Stomach (tissue), 8 donors: ENCODE measurements at regions not wholly inside any gene's neighbourhood (a gene's known extent, or its start where the extent isn't known, plus 50 kb on each side); places are given as distances from the start of the nearest gene placed in this dataset.

ENCODE experiments used
- DNase-seq, 2 donors: peaks; one replicate each; pipeline versions ENCODE4 v3.0.0 to v3.0.0-alpha.2; 2013 to 2019
- H3K27ac ChIP-seq, 5 donors: fragments of 200-600 bp in 4 of 5; sonication (generic) in 4 of 5; one replicate each; pipeline ENCODE4 v1.5.1; 2013 to 2019; ENCODE audit warnings: mild to moderate bottlenecking in 1 of 5, moderate library complexity in 1 of 5
- H3K27me3 ChIP-seq, 3 donors: fragments of 200-600 bp; sonication (generic); one replicate each; pipeline ENCODE4 v1.5.1; 2017 to 2019; ENCODE audit warnings: mixed run types in 1 of 3
- H3K36me3 ChIP-seq, 4 donors: fragments of 200-600 bp; sonication (generic); 1 replicate in 3 of 4; 2 replicates in 1 of 4; pipeline ENCODE4 v1.5.1; 2016 to 2019
- H3K4me1 ChIP-seq, 4 donors: fragments of 200-600 bp; sonication (generic); one replicate each; pipeline ENCODE4 v1.5.1; 2016 to 2019
- H3K4me3 ChIP-seq, 4 donors: fragments of 200-600 bp; sonication (generic) in 3 of 4; one replicate each; pipeline ENCODE4 v1.5.1; 2016 to 2019; ENCODE audit warnings: mild to moderate bottlenecking in 1 of 4
- H3K9me3 ChIP-seq, 4 donors: fragments of 200-600 bp; sonication (generic); one replicate each; pipeline ENCODE4 v1.5.1; 2016 to 2019
- EP300 ChIP-seq: sonication (generic); formaldehyde crosslinking; IDR thresholded peaks from one replicate; pipeline ENCODE4 v1.6.1; 2017; ENCODE audit warnings: antibody characterized with exemption
- POLR2A ChIP-seq, 4 donors: fragments of 450-650 bp; IDR thresholded peaks; one replicate each; pipeline ENCODE4 v1.6.1; 2016; ENCODE audit warnings: antibody characterized with exemption in 4 of 4, control low read depth in 2 of 4, mild to moderate bottlenecking in 1 of 4, moderate library complexity in 1 of 4
- POLR2AphosphoS5 ChIP-seq, 3 donors: sonication (generic); formaldehyde crosslinking; IDR thresholded peaks; one replicate each; pipeline ENCODE4 v1.6.1; 2016; ENCODE audit warnings: antibody characterized with exemption in 3 of 3
- WGBS, 5 donors: extraction: QIAGEN DNeasy Blood & Tissue Kit in 3 of 5; methylation state at CpG; one replicate each; pipeline versions ENCODE4 v1.1.5 to v1.1.7; 2013 to 2018; 5-methylcytosine and 5-hydroxymethylcytosine counted together
- intact Hi-C: fragments of 100-400 bp; cut with DNase I; formaldehyde crosslinking; loops from one replicate; pipeline ENCODE4 v1.15.1; 2023; ENCODE audit warnings: low total_unique reads
- TF ChIP-seq, protein P1 (sequence below), 7 experiments: fragments of 450-650 bp in 4 of 7; fragments of 200-600 bp in 3 of 7; sonication (generic) in 3 of 7; IDR thresholded peaks; one replicate each; pipeline ENCODE4 v1.5.1; 2016 to 2019; ENCODE audit warnings: antibody characterized with exemption in 7 of 7, control low read depth in 2 of 7, mild to moderate bottlenecking in 1 of 7
- donor health status: healthy with polysubstance abuse.
- donor health status: Bipolar disorder and iron deficiency.
- donor health status: healthy.

DNA sequence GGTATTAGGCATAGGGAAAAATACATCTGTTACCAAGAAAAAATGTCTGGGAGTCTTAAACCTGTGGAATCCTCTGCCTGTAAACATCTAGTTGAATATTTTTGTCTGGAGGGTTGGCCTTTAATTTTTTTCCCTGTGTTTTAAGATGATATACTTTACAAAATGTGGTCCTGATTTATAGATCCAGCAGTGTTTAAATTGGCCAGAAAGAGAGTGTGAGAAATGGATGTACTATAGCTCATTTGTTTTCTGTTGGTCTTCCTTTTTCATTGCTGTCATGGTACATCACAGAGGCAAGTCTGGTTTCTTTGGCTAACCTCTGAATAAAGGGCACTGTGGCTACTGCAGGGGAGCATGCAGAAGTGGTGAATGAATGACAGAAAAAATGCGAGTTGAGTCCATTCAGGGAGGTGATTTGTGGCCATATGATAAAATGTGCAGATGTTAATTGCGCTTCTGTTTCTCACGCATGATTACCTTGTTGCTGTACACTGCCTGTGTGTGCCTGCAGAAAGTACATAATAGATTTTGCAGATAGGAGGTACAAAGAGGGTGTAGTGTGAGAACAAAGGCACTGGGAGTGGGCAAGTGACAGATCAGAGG lies 150.0 kb downstream of the NFKBIZ start:
- H3K4me3 ChIP-seq = no peak overlapping the region
- no peak for DNase-seq
- intact Hi-C loops = no loop called here
- TF ChIP-seq EP300 = no peak
- 50 to 66% (median 63%) methylated on average over 3 of the region's 3 CpGs for WGBS, 5 donors
- no peaks in the 10 kb centered on the region for H3K27me3 ChIP-seq
- no peaks in the 10 kb centered on the region for H3K36me3 ChIP-seq
- H3K4me1 ChIP-seq = no peaks in the 10 kb centered on the region
- no peaks in the 10 kb centered on the region for H3K9me3 ChIP-seq
- no peak overlapping the region for H3K27ac ChIP-seq

DNA sequence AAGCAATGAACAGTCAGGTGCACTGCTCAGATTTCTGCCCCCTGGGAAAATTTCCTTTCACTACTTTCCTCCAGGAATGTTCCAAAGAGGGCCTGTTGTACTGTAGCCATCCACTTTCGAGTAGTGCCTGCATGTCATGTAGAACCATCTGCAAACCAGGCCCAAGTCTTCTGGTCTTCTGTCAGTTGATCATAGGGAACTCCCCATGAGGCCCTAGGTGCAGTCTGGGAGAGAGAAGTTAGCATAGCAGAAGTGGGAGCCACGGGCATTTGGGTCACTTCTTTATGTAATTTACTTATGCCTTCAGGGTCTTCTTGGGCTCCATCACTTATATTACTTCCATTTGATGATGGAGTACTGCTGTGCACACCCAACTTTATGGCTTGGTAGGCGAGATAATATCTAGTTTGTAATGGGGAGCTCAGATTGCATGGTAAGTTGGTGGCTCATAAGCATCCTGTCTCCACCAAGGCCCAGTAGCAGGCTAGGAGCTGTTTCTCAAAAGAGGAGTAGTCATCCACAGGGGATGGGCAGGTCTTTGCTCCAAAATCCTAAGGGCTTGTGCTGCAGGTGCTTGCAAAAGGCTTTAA lies 151.4 kb downstream of the NFKBIZ start:
- Histone ChIP-seq H3K36me3 (no peaks in the 10 kb centered on the region), H3K27ac (no peak overlapping the region), H3K27me3 (no peaks in the 10 kb centered on the region), H3K4me3 (no peak overlapping the region), H3K4me1 (no peaks in the 10 kb centered on the region), H3K9me3 (no peaks in the 10 kb centered on the region)
- no peak for DNase-seq
- TF ChIP-seq POLR2AphosphoS5 (IDR thresholded peaks at IDR 0.05) (no peak), EP300 (no peak), POLR2A (IDR thresholded peaks at IDR 0.05) (no peak)
- TF ChIP-seq, protein P1, sequence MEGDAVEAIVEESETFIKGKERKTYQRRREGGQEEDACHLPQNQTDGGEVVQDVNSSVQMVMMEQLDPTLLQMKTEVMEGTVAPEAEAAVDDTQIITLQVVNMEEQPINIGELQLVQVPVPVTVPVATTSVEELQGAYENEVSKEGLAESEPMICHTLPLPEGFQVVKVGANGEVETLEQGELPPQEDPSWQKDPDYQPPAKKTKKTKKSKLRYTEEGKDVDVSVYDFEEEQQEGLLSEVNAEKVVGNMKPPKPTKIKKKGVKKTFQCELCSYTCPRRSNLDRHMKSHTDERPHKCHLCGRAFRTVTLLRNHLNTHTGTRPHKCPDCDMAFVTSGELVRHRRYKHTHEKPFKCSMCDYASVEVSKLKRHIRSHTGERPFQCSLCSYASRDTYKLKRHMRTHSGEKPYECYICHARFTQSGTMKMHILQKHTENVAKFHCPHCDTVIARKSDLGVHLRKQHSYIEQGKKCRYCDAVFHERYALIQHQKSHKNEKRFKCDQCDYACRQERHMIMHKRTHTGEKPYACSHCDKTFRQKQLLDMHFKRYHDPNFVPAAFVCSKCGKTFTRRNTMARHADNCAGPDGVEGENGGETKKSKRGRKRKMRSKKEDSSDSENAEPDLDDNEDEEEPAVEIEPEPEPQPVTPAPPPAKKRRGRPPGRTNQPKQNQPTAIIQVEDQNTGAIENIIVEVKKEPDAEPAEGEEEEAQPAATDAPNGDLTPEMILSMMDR (IDR thresholded peaks at IDR 0.05) = no peak
- WGBS, 5 donors = 86 to 92% (median 91%) methylated on average over 3 of the region's 3 CpGs
- intact Hi-C loops = no loop called here

DNA sequence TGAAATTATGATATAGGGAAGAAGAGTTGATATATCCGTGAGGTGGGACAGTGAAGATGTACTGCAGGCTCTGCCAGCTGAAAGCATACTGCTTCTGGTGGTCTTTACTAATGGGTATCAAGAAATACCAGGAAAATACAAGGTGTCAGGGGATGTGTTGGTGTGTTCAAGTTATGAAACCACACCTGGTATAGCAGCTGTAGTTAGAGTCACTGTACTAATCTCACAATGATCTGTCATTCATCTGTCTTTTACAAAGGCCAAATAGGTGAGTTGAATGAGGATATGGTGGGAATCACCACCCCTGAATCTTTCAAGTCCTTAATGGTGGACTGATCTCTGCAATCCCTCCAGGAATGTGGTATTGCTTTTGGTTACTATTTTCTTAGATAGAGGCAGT lies 152.7 kb downstream of the NFKBIZ start:
- Histone ChIP-seq H3K4me3 (no peak overlapping the region), H3K9me3 (no peaks in the 10 kb centered on the region), H3K27ac (no peak overlapping the region), H3K4me1 (peaks cover 0 to 5% (median under 1%) of the 10 kb centered on the region in 4 donors), H3K36me3 (no peaks in the 10 kb centered on the region), H3K27me3 (no peaks in the 10 kb centered on the region)
- TF ChIP-seq POLR2A (IDR thresholded peaks at IDR 0.05) (no peak), EP300 (no peak), POLR2AphosphoS5 (IDR thresholded peaks at IDR 0.05) (no peak)
- TF ChIP-seq, protein P1 (IDR thresholded peaks at IDR 0.05) = no peak
- intact Hi-C loops = no loop called here
- DNase-seq = no peak
- 93 to 98% (median 97%) methylated on average over 1 of the region's 1 CpG for WGBS, 5 donors

DNA sequence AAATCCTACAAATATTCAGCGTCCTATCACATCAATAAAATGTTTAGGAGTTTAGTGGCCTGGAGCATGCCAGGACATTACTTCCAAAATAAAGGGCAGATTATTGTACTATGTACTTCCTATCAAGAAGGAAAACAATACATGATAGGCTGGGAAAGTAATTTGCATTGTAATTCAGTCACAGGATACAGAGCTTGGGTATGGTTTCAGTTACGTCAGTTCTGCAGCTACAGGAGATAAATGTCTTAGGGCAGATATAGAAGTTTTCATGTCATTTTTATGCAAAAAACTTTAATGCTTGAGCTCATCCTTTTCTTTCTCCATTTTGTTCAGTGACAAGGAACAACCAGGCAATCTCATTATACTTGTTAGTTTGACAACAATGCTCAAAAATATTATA lies 155.2 kb downstream of the NFKBIZ start:
- intact Hi-C loops = no loop called here
- no peak overlapping the region for H3K4me3 ChIP-seq
- 75 to 91% (median 88%) methylated on average over 2 of the region's 2 CpGs for WGBS, 5 donors

More for the DNA sequence above, 155.2 kb downstream of the NFKBIZ start:
- Histone ChIP-seq H3K9me3 (no peaks in the 10 kb centered on the region), H3K4me1 (peaks cover 0 to 8% (median 2%) of the 10 kb centered on the region in 4 donors), H3K27me3 (no peaks in the 10 kb centered on the region), H3K27ac (no peak overlapping the region), H3K36me3 (no peaks in the 10 kb centered on the region)
- no peak for TF ChIP-seq POLR2A (IDR thresholded peaks at IDR 0.05)
- TF ChIP-seq, protein P1 (IDR thresholded peaks at IDR 0.05) = no peak
- TF ChIP-seq POLR2AphosphoS5 (IDR thresholded peaks at IDR 0.05) = no peak
- no peak for TF ChIP-seq EP300
- no peak for DNase-seq
